HG02943 (cell line): ENCODE measurements at regions not wholly inside any gene's neighbourhood (a gene's known extent, or its start where the extent isn't known, plus 50 kb on each side); places are given as distances from the start of the nearest gene placed in this dataset.
"Not testable (repeated sequence)": the region's sequence is repeated elsewhere in the genome, so short reads cannot be mapped to it uniquely, and the experiment has no call there.

Source experiments
- ATAC-seq: cut with Tn5 transposase; IDR thresholded peaks from one replicate; pipeline ENCODE4 v1.9.1; 2021; ENCODE audit warnings: mild to moderate bottlenecking, low read depth, moderate library complexity; ENCODE audit not compliant: unreplicated experiment

DNA sequence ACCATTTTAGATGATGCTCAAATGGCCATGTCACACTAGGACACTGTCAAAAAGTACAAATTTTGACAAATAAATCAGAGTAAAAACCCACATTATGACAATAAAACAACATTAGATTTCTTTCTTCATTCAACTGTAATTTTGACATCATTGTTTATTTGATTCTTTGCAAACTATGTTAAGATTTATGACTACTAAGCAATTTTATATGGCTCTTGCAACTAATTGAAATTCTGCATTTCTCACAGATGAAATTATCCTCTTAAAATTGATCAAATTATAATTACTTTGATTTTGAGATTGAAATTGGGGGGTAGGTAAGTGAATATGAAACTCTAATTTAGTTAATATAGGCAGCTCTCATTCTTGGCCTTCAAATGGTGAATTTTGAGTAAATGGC is 59.8 kb downstream of the ATOH1 start:
- ATAC-seq, result no peak

DNA sequence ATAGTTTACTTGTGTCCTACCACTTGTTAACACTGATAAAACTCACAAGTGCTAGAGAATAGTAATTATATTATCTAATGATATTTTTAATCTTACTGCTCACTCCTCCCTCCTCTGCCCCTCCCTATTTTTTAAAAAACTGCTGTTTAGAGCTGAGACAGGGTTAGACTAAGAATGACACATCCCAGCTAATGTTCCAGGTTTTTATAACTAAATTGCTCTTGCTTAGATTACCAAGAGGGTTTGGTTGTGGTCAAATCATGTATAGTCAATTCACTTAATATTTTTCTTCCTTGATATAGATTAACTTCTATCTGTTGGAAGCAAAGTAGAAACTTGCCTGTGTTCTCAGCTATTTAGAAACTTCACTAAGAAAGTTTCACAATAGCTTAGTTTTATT is 60.2 kb downstream of the ATOH1 start:
- no peak for ATAC-seq

- ATAC-seq, result no peak
These were observed 62.7 kb downstream of the ATOH1 start for GRCh38 chr4:93891244-93891643.

GRCh38 chr4:93894995-93895394 is 66.4 kb downstream of the ATOH1 start:
- no peak for ATAC-seq

DNA sequence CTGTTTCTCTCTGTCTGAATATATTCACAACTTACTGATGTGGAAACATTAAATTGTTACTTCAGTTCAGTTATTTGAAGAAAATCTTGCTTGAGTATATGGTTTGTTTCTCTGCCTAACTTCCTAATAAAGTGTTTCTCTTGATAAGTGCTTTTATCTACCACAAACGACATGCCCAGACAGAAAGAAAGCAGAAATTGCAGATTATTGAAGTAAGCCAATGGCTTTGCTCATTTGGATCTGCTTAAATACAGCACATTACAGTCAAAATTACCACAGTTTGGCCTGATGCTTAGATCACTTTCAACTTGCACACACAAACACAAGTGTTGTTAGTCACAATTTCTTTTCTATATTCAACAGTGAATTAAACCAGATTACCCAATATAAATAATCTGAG is 68.0 kb downstream of the ATOH1 start:
- no peak for ATAC-seq

DNA sequence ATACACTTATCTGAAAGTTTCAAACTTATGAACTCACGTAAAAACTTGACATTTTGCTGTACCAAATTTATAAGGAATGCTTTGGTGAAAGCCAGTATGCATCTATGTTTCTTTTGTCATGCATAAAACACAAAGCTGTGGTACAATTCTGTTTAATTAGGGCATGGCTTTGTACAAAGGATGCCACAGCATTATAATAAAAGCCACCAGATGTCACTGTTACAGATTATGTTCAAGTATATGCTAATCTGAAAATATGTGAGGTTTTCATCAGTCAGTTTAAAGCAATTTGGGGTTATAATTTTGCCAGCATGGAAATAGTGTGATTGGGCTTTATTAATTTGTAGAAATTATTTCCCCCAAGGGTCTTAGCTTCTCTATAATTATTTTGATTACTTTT is 69.0 kb downstream of the ATOH1 start:
- no peak for ATAC-seq

- no peak for ATAC-seq
These were observed 80.2 kb downstream of the ATOH1 start for GRCh38 chr4:93908778-93909177.

GRCh38 chr4:93911671-93912070 is 83.1 kb downstream of the ATOH1 start:
- no peak for ATAC-seq

DNA sequence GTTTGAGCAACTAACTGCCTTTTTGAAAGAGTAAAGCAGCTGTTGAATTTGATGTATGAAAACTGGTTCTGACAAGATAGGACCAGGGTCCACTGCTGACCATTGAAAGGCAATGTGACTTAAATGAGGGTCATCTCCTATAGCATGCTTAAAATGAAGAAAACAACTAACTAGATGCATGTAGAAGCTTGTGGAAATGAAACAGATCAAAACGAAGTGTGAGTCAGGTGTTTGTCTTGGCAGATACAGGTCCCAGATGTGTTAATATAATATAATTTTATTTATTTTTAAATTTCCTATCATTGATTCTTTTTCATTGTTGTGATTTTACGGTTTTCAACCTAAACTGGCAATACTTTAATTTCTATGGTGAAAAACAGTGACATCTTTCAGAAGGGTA is 83.6 kb downstream of the ATOH1 start:
- ATAC-seq, result no peak

DNA sequence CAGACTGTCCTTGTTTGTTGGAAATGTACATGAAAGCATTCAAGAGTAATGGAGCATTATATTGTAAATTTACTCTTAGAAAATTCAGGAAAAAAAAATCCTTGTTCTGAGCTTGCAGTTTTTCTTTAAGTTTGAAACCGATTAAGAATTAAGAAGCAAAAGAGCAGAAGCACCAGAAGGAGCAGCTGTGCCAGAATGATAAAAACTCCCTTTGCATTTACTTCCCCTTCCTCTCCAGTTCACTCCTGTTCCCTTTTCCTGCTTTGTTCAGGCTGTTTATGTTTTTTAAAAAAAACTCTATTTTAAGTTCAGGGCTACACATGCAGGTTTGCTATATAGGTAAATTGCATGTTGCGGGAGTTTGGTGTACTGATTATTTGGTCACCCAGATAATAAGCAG is 90.3 kb downstream of the ATOH1 start:
- no peak for ATAC-seq

GRCh38 chr4:93923570-93923969 is 95.0 kb downstream of the ATOH1 start:
- ATAC-seq, result not testable (repeated sequence)

DNA sequence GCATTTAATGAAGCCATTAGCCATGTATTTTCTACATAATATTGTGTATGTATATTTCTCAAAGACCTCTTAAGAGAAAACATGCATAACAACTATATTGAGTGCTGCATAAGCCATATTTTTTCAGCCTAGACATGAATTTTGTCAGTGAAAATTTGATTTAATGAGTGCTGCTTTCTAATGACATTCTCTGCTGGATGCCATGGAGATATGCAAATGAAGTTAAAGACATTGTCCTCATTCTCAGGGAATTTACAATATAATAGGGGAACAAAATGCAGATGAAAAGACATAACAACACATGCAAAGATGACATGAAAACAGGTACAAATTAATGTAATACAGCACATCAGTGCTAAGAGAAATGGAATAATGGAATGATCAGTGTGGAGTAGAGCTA is 118.7 kb downstream of the ATOH1 start:
- no peak for ATAC-seq

DNA sequence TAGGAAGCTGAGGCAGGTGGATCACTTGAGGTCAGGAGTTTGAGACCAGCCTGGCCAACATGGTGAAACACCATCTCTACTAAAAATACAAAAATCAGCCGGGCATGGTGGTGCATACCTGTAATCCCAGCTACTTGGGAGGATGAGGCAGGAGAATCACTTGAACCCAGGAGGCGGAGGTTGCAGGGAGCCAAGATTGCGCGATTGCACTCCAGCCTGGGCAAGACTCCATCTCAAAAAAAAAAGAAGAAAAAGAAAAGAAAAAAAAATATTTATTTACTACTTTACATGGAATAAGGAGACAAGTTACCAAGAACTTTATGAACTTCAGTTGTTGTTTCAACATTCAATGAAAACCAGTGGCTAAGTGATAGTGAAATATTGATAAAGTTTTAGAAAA is 121.7 kb downstream of the ATOH1 start:
- not testable (repeated sequence) for ATAC-seq

DNA sequence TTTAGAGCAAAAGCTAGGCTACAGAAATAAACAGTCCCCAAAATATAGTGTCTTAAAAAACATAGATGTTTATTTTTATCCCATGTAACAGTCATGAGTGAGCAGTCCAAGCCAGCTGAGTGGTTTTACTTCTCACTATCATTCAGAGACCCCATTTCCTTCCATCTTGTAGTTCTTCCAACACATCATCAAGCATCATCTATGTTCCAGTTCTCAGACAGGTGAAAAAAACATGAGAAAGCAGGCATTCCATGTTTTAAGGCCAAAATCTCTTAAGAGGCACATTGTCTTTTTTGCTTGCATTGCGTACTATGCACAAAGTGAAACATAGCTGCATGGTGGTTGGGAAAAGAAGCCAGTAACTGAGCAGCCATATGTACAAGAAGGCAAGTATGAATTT is 128.6 kb downstream of the ATOH1 start:
- ATAC-seq, result no peak

DNA sequence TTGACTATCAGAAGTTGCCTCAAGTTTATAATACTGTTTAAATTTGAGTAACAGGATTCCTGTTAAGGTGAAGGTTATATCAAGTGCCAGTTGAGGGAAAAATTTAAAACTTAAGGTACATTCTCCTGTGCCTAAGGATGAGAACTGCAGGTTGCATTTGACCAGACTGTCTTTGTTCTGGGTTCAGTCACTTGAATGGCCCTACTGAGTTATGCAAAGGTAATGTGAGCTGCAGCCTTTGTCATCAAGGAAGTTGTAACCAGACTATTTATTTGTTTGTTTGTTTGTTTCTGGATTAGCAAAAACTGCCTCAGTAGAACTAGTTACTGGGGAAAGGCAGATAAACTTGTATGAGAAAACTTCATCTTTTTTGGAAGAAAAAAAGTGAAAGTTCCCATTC is 131.9 kb downstream of the ATOH1 start:
- no peak for ATAC-seq

GRCh38 chr4:93960916-93961315 is 132.4 kb downstream of the ATOH1 start:
- no peak for ATAC-seq

GRCh38 chr4:93981594-93981993 is 153.0 kb downstream of the ATOH1 start:
- ATAC-seq, result no peak

GRCh38 chr4:93982255-93982654 is 153.7 kb downstream of the ATOH1 start:
- no peak for ATAC-seq

- peak; percentile 97 for ATAC-seq
These were observed 154.6 kb downstream of the ATOH1 start for GRCh38 chr4:93983140-93983539.

GRCh38 chr4:93994175-93994994 is 165.8 kb downstream of the ATOH1 start:
- ATAC-seq, result no peak

- ATAC-seq, result no peak
These were observed 168.3 kb downstream of the ATOH1 start for GRCh38 chr4:93996895-93997294.

- ATAC-seq, result no peak
These were observed 172.0 kb downstream of the ATOH1 start for GRCh38 chr4:94000559-94000958.

GRCh38 chr4:94006932-94007331 is 178.4 kb downstream of the ATOH1 start:
- no peak for ATAC-seq
